ENCODE measurements at regions not wholly inside any gene's neighbourhood (a gene's known extent, or its start where the extent isn't known, plus 50 kb on each side); places are given as distances from the start of the nearest gene placed in this dataset.

GRCh38 chr7:94087664-94088352 lies 83.7 kb upstream of the BET1 start (continued):
- TF ChIP-seq TAF7 (tag; IDR thresholded peaks at IDR 0.05), result no peak
- TF ChIP-seq PRMT5 (CRISPR knock-in tag; IDR thresholded peaks at IDR 0.05), result no peak
- TF ChIP-seq RBM17 (IDR thresholded peaks at IDR 0.05; ENCODE audit: borderline replicate concordance, low read depth, low read length), result no peak
- no peak for TF ChIP-seq GABPB1 (CRISPR knock-in tag; IDR thresholded peaks at IDR 0.05)
- TF ChIP-seq ZNF511 (CRISPR knock-in tag; IDR thresholded peaks at IDR 0.05), result no peak
- TF ChIP-seq HMG20B (CRISPR knock-in tag; IDR thresholded peaks at IDR 0.05), result no peak
- no peak for TF ChIP-seq CCAR2 (IDR thresholded peaks at IDR 0.05; ENCODE audit: low read depth, low read length)
- no peak for TF ChIP-seq ZNF143 (CRISPR knock-in tag; IDR thresholded peaks at IDR 0.05)
- TF ChIP-seq ZNF586 (CRISPR knock-in tag; conservative IDR thresholded peaks at IDR 0.05), result no peak
- no peak for TF ChIP-seq ELF1 (tag; IDR thresholded peaks at IDR 0.05)
- no peak for TF ChIP-seq SIX5 (IDR thresholded peaks at IDR 0.05; ENCODE audit: borderline replicate concordance in 1 of 2, insufficient read depth in 1 of 2, low read depth in 1 of 2, low read length in 2 of 2)
- no peak for TF ChIP-seq MCM3 (IDR thresholded peaks at IDR 0.05)
- no peak for TF ChIP-seq MTA3 (IDR thresholded peaks at IDR 0.05; ENCODE audit: borderline replicate concordance)
- no peak for TF ChIP-seq ZBTB2 (IDR thresholded peaks at IDR 0.05)
- TF ChIP-seq, protein P1, sequence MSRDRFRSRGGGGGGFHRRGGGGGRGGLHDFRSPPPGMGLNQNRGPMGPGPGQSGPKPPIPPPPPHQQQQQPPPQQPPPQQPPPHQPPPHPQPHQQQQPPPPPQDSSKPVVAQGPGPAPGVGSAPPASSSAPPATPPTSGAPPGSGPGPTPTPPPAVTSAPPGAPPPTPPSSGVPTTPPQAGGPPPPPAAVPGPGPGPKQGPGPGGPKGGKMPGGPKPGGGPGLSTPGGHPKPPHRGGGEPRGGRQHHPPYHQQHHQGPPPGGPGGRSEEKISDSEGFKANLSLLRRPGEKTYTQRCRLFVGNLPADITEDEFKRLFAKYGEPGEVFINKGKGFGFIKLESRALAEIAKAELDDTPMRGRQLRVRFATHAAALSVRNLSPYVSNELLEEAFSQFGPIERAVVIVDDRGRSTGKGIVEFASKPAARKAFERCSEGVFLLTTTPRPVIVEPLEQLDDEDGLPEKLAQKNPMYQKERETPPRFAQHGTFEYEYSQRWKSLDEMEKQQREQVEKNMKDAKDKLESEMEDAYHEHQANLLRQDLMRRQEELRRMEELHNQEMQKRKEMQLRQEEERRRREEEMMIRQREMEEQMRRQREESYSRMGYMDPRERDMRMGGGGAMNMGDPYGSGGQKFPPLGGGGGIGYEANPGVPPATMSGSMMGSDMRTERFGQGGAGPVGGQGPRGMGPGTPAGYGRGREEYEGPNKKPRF (IDR thresholded peaks at IDR 0.05; ENCODE audit: low read depth, low read length), result no peak
- TF ChIP-seq, protein P2, sequence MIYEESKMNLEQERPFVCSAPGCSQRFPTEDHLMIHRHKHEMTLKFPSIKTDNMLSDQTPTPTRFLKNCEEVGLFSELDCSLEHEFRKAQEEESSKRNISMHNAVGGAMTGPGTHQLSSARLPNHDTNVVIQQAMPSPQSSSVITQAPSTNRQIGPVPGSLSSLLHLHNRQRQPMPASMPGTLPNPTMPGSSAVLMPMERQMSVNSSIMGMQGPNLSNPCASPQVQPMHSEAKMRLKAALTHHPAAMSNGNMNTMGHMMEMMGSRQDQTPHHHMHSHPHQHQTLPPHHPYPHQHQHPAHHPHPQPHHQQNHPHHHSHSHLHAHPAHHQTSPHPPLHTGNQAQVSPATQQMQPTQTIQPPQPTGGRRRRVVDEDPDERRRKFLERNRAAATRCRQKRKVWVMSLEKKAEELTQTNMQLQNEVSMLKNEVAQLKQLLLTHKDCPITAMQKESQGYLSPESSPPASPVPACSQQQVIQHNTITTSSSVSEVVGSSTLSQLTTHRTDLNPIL (CRISPR knock-in tag; IDR thresholded peaks at IDR 0.05), result no peak
- no peak for TF ChIP-seq ZNF263 (CRISPR knock-in tag; IDR thresholded peaks at IDR 0.05; ENCODE audit: borderline replicate concordance)
- no peak for TF ChIP-seq NBN (IDR thresholded peaks at IDR 0.05; ENCODE audit: low read depth)
- TF ChIP-seq MECOM (CRISPR knock-in tag; IDR thresholded peaks at IDR 0.05), result no peak
- TF ChIP-seq ZBED1 (IDR thresholded peaks at IDR 0.05), result no peak
- no peak for TF ChIP-seq ETV6 (IDR thresholded peaks at IDR 0.05; ENCODE audit: borderline replicate concordance in 1 of 2, low read depth in 2 of 2, low read length in 1 of 2)
- no peak for TF ChIP-seq ETV6 (CRISPR knock-in tag; IDR thresholded peaks at IDR 0.05; ENCODE audit: borderline replicate concordance)
- no peak for TF ChIP-seq DACH1 (IDR thresholded peaks at IDR 0.05; ENCODE audit: partially characterized antibody)
- TF ChIP-seq PHB2 (IDR thresholded peaks at IDR 0.05; ENCODE audit: low read depth), result no peak
